HL-60 (cell line): ENCODE measurements at regions not wholly inside any gene's neighbourhood (a gene's known extent, or its start where the extent isn't known, plus 50 kb on each side); places are given as distances from the start of the nearest gene placed in this dataset.
"Not testable (repeated sequence)": the region's sequence is repeated elsewhere in the genome, so short reads cannot be mapped to it uniquely, and the experiment has no call there.

Experiments used
- DNase-seq, 2 experiments: peaks; one replicate each; pipeline ENCODE4 v3.0.0-alpha.2; 2010 to 2020; ENCODE audit warnings: low read depth in 1 of 2, low spot score in 1 of 2
- H3K27ac ChIP-seq: fragments of 250-450 bp; sonication (Bioruptor Pico); replicated peaks from 2 replicates; pipeline ENCODE4 v1.5.1; 2020; ENCODE audit warnings: mild to moderate bottlenecking, moderate library complexity
- H3K27me3 ChIP-seq: fragments of 250-450 bp; sonication (Bioruptor Pico); 2 replicates; pipeline ENCODE4 v1.5.1; 2021; ENCODE audit warnings: mild to moderate bottlenecking, moderate library complexity; ENCODE audit not compliant: insufficient read depth, poor library complexity, severe bottlenecking
- H3K4me3 ChIP-seq: replicated peaks from 2 replicates; pipeline ENCODE4 v1.5.1; 2011; ENCODE audit warnings: mild to moderate bottlenecking, control low read depth, low read length; ENCODE audit not compliant: insufficient read depth
- GABPA ChIP-seq: IDR thresholded peaks from 2 replicates; pipeline ENCODE4 v1.6.1; 2012; ENCODE audit warnings: low read depth
- TF ChIP-seq, protein P1 (sequence below): IDR thresholded peaks from 2 replicates; pipeline ENCODE4 v1.6.1; 2012; ENCODE audit warnings: low read depth; ENCODE audit not compliant: insufficient replicate concordance
- TF ChIP-seq, protein P2 (sequence below): IDR thresholded peaks from one replicate; pipeline ENCODE4 v1.5.1; 2011; ENCODE audit warnings: low read length, control low read depth, inconsistent platforms; ENCODE audit not compliant: insufficient read depth

DNA sequence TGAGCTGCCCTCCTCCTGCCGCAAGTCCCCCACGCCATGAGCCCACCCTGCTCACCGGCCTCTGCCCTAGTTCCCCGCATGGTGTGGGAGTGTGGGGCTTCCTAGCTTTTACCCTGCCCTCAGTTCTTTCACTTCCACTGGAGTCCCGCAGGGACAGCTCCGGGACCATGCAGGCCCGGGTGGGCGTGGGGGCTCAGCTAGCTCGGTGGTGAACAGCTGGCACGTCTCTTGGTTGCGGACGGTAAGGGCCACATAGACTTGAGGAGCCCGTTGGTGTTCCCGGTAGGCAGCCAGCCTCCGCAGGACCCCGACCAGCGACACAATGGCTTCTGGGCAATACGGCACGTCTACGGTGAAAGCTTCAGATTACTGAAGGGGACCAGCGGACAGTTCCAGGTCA lies 108.9 kb upstream of the CCZ1B start:
- TF ChIP-seq GABPA: no peak
- TF ChIP-seq, protein P1, sequence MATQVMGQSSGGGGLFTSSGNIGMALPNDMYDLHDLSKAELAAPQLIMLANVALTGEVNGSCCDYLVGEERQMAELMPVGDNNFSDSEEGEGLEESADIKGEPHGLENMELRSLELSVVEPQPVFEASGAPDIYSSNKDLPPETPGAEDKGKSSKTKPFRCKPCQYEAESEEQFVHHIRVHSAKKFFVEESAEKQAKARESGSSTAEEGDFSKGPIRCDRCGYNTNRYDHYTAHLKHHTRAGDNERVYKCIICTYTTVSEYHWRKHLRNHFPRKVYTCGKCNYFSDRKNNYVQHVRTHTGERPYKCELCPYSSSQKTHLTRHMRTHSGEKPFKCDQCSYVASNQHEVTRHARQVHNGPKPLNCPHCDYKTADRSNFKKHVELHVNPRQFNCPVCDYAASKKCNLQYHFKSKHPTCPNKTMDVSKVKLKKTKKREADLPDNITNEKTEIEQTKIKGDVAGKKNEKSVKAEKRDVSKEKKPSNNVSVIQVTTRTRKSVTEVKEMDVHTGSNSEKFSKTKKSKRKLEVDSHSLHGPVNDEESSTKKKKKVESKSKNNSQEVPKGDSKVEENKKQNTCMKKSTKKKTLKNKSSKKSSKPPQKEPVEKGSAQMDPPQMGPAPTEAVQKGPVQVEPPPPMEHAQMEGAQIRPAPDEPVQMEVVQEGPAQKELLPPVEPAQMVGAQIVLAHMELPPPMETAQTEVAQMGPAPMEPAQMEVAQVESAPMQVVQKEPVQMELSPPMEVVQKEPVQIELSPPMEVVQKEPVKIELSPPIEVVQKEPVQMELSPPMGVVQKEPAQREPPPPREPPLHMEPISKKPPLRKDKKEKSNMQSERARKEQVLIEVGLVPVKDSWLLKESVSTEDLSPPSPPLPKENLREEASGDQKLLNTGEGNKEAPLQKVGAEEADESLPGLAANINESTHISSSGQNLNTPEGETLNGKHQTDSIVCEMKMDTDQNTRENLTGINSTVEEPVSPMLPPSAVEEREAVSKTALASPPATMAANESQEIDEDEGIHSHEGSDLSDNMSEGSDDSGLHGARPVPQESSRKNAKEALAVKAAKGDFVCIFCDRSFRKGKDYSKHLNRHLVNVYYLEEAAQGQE: no peak
- no peak for DNase-seq
- no peak overlapping the region for H3K4me3 ChIP-seq
- H3K27ac ChIP-seq: no peak overlapping the region
- no peaks in the 10 kb centered on the region for H3K27me3 ChIP-seq

DNA sequence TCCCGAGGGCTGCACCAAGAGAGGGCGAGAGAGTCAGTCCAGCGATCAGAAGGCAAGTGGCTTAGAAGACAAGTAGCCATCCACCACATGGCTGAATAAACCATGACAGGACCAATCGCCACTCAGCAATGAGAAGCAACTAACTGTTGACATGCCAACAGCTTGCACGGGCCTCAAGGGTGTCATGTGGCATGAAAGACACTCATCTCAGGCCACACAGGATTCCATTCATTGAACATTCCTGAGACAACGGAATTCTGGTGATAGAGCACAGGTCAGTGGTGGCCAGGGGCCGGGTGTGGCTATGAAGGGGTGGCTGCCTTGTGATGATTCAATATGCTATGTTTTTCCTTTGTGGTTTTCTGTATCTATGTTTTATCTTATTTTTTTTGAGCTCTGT lies 110.6 kb upstream of the CCZ1B start:
- not testable (repeated sequence) for H3K27me3 ChIP-seq, H3K4me3 ChIP-seq, H3K27ac ChIP-seq, DNase-seq

DNA sequence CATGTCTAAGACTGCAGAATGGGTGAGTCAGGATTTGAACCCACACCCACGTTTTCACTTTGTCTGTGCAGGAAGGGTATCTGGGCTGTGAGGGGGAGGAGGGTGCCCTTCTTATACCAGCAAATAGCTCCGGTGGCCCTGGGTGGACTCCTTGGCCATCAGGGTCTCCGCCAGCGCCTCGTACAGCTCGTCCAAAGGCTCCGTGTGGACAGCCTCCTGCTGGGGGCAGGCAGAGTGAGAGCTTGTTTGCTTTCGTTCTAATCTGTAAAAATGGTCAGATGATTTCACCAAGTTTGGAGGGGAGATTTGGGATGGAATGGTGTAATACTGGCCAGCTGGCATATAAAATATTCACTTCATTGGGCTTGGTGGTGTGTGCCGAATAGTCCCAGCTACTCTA lies 111.7 kb upstream of the CCZ1B start:
- DNase-seq, H3K4me3 ChIP-seq, H3K27ac ChIP-seq, H3K27me3 ChIP-seq: not testable (repeated sequence)

DNA sequence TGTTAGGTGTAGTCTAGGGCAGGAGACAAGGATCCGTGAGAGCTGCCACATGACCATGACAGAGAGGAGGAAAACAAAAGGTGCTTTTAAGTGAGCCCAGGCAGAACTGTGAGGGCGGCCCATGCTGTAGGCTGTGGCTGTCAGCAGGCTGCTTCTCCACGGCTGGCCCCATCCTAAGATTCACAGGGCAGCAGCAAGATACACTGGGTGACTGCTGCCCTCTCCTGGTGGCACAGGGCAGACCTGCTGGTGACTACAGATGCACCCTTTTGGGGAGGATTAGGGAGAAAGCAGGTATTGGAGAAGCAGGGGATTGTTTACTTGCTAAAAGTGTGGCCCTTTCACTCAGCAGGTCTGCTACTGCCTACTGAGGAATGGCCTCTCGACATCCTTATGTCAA lies 112.2 kb upstream of the CCZ1B start:
- H3K27me3 ChIP-seq, H3K4me3 ChIP-seq, H3K27ac ChIP-seq: not testable (repeated sequence)
- TF ChIP-seq, protein P2, sequence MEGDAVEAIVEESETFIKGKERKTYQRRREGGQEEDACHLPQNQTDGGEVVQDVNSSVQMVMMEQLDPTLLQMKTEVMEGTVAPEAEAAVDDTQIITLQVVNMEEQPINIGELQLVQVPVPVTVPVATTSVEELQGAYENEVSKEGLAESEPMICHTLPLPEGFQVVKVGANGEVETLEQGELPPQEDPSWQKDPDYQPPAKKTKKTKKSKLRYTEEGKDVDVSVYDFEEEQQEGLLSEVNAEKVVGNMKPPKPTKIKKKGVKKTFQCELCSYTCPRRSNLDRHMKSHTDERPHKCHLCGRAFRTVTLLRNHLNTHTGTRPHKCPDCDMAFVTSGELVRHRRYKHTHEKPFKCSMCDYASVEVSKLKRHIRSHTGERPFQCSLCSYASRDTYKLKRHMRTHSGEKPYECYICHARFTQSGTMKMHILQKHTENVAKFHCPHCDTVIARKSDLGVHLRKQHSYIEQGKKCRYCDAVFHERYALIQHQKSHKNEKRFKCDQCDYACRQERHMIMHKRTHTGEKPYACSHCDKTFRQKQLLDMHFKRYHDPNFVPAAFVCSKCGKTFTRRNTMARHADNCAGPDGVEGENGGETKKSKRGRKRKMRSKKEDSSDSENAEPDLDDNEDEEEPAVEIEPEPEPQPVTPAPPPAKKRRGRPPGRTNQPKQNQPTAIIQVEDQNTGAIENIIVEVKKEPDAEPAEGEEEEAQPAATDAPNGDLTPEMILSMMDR: peak; percentile 4
- DNase-seq: peak in 1 of 2 experiments; percentile 42

DNA sequence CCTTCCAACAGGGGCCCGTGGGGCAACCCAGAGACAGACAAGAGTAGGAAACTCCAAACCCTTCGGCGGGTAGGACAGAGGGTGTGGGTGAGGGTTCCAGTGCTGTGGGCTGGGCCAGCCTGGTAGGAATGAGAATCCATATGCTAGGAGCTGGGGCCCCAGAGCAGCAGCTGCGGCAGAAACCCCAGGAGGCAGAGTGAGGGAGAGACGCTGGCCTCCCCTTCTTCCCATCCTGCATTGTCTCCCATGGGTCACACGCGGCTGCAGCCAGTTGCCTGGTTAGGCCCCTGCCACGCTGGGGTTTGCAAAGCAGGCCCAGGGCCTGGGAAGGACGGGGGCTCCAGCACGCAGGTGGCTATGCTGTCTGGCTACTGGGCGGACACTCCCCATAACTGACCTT lies 113.1 kb upstream of the CCZ1B start:
- not testable (repeated sequence) for H3K27me3 ChIP-seq, H3K4me3 ChIP-seq, H3K27ac ChIP-seq, DNase-seq

DNA sequence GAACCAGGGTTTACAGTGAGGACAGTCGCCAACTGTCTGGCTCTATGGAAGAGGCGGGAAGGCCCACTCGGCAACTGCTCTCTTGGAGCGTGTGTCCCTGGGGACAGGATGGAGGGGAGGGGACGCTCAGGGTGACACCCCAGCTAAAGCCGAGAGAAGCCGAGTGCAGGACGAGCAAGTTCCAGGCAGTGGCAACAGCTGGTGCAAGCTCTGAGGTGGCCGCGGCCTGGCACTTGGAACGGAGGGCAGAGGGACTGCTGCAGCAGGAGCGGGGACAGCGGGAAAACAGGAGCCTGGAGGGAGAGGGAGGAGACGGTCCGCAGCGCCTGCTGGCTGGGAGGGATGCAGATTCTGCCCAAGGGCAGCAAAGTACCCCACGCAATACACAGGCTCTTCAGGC lies 113.8 kb upstream of the CCZ1B start:
- DNase-seq, H3K27ac ChIP-seq, H3K27me3 ChIP-seq, H3K4me3 ChIP-seq: not testable (repeated sequence)

DNA sequence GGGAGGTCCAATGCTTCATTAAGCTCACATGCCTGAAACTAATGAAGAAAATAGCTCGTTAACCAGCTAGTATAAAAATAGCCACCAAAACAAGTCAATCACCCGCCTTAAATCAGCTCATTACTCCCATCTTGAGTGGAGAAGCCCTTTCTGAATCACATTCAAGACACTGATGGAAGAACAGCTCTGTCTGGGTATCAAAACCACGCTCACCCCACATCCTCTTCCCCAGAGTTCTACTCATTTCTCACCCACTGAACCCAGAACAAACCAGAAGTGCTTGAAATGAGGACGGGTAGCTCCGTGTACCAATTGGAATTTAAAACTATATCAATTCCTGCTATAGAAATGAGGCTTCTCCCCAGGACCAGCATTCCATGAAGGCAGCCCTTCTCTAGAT lies 120.8 kb upstream of the CCZ1B start:
- H3K27me3 ChIP-seq, H3K4me3 ChIP-seq, DNase-seq, H3K27ac ChIP-seq: not testable (repeated sequence)

DNA sequence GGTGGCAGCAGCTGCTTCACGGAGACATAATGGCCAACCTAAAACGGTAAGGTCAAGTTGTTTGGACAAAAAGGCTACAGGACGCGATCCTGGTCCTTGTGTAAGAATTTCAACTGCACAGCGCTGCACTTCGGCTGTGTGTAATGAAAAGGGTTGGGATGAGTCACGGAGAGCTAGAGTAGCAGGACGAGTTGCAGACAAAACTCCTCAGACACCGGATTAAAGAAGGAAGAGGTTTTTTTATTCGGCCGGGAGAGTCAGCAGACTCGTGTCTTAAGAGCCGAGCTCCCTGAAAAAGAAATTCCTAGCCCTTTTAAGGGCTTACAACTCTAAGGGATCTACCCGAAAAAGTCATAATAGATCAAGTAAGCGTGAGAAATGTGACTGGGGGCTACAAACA lies 124.2 kb upstream of the CCZ1B start:
- DNase-seq, H3K27ac ChIP-seq, H3K4me3 ChIP-seq, H3K27me3 ChIP-seq: not testable (repeated sequence)

DNA sequence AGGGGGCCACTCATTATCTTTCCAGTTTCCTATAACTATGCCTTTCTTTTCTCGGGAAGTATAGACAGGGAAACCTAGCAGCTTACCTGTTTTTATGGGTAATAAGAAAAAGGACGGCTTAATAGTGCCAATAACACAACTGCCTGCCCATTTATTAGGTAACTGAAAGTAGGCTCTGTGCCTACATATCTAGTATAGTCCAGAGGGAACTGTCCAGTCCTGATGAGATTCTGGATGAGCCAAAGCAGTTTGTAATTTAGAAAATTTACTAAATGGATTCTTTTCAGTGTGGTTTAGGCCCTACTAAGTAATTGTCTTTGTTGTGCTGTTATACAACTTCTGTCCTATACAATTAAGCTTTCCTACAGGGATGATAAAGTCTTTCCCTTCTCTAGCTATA lies 125.5 kb upstream of the CCZ1B start:
- H3K27me3 ChIP-seq, H3K4me3 ChIP-seq, H3K27ac ChIP-seq, DNase-seq: not testable (repeated sequence)
- TF ChIP-seq, protein P1: peak; percentile 77

DNA sequence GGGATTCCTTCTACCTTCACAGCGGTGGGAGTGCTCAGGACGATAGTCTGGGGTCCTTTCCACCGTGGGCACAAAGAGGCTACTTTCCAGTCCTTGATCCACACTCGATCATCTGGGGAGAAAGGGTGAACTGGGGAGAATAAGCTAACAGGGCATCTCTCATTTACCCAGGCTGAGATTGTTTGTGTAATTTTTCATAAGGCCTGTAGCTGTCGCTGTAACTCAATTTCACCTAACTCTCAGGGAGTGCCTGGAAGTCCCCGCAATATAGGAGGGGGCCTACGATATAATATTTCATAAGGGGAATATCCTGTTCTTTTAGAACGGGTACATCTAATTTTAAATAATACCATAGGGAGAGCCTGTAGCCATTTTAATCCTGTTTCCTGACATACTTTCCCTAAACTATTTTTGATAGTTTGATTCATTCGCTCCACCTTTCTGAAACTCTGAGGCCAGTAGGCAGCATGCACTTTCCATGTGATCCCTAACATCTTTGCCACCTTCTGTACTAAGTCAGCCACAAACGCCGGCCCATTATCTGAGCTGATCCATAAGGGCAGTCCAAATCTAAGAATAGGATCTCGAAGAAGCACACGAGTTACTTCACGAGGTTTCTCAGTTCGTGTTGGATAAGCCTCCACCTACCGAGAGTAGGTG lies 127.2 kb upstream of the CCZ1B start:
- H3K4me3 ChIP-seq, H3K27ac ChIP-seq, DNase-seq, H3K27me3 ChIP-seq: not testable (repeated sequence)

DNA sequence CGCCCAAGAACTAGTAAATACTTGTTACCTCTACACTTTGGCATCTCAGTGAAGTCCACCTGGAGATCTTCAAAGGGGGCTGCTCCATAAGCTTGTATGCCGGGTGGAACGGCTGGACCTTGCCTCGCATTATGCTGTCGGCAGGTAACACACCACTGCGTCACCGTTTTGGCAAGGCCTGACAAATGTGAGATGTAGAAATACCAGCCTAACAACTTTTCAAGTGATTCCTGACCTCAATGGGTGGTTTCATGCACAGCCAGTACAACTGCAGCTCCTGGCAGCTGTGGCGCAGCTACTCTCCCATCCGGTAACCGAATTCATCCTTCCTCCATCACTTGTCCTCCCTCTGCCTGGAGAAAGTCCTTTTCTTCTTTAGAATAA lies 127.7 kb upstream of the CCZ1B start:
- H3K4me3 ChIP-seq, H3K27me3 ChIP-seq, DNase-seq, H3K27ac ChIP-seq: not testable (repeated sequence)
